NCI-H1694 (cell line): ENCODE measurements at regions not wholly inside any gene's neighbourhood (a gene's known extent, or its start where the extent isn't known, plus 50 kb on each side); places are given as distances from the start of the nearest gene placed in this dataset.
A peak's percentile ranks its signal among the peaks of the same experiment; 100 is the strongest.

ENCODE experiments used
- DNase-seq: peaks from one replicate; lab custom pipeline; 2025; lab: John Stamatoyannopoulos, UW

DNA sequence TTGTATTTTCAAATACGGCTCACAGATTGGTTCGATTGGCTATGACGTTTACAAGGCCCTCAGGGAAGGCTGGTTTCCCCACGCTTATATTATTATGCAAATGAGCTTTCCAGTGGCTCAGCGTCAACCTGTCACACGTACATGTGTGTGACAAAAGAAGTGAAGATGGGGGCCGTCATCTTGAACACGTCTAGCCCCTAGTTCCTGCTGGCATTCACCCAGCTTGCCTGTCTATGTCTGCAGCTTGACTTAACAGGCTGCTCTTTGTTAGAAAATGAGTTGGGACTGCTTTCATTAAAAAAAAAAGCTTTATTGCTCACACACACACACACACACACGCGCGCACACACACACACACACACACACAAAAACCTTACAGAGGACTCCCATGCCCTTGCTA, 283.6 kb upstream of the CTSO start:
- DNase-seq = no peak

DNA sequence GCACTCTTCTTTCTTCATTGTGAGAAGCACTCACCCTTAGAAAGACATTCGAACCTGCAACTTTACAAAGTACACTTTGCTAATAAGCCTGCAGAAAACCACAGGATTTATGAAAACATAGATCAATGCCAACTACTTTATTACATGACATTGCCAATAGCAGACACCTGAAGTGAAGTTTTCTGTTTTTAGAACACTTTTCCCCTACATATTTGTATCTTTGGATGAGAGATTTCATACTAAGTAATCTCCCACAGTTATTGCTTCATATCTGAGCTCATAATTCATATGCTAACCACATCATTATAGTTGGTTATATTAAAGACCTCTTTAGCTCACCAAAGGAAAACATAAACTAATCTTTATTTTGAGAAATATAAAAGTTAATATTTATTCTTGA, 276.5 kb upstream of the CTSO start:
- no peak for DNase-seq

DNA sequence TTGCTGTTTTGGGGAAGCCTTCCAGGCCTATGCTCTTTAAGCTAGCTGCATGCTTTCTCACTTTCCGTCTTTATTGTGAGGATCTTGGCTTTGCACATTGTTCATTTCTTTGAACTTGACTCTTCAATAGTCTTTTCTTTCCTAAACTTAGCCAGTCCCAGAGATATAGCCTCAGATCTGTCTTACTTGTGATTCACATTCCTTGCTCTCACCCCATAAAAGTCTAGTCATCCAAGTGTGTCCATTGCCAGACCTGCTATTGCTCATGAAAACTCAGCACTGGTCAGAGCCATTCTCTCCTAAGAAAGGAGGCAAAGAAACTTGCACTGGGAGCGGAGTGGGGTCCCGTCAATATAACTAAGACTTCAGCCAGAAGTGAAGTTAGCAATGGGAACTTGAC, 275.0 kb upstream of the CTSO start:
- no peak for DNase-seq

DNA sequence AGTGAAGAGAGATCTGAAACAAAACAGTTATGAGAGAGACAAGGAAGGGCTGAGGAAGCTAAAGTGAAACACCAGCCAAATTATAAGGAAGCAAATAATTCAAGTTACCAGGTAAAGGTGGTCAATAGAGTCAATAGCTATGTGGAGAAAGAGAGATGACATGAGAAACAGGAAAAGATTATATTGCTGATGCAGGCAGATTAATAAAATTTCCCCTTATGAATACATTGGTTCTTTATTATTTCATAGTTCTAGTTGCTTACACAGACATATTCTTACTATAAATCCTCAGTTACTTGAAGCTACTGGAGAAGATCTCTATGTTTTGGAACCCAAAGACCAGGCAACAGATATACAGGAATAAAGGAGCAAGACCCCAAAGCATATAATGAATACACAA, 273.7 kb upstream of the CTSO start:
- no peak for DNase-seq

DNA sequence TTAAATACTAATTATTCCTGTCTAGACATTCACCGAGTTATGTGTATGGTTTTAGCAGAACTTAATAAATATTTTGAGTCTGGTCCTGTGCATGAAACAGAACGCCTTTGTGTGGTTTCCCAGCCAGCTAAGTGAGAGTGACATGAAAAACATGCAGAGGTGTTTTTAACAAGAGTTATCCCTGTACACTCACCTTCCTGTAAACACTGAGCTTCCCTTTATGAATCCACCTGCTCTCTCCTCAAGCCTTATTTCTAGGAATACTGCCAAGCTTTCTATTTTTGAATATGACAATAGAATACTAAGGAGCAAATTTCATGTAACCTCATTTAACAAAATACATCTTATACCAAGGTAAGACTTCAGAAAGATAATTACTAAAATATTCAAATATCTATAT, 270.3 kb upstream of the CTSO start:
- no peak for DNase-seq

DNA sequence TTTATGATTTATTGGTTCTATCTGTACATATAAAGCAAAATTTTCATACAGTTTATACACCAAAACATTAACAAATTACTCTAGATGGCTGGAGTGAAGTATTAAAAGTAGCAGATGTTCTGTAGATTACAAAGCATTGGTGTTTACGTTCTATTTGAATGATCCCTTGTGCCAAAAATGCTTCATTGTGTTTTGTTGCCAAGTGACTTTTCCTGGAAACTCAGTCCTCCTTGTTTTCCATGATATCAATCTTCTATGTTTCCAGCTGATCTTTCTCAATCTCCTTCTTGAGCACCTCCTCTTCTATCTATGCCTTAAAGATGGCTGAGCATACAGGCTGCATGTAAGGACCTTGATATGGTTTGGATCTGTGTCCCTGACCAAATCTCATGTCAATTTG, 263.6 kb upstream of the CTSO start:
- no peak for DNase-seq

DNA sequence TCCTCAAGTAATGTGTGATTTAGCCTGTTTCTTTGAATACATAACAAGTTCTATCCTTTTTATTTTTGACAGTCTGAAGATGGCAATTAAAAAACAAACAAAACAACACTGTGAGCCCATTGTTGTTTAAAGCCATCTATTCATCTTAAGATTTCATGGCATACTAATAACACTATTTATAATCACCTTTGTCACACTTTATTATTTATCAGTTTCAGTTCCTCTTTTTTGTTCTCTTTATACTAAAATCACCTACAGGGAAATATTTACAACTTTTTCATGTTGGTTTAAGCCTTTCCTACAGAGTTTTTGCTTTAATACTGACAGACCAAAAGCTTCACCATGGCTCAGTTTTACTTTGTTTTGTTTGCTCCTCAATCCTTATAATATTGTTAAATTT, 247.4 kb upstream of the CTSO start:
- DNase-seq = no peak

DNA sequence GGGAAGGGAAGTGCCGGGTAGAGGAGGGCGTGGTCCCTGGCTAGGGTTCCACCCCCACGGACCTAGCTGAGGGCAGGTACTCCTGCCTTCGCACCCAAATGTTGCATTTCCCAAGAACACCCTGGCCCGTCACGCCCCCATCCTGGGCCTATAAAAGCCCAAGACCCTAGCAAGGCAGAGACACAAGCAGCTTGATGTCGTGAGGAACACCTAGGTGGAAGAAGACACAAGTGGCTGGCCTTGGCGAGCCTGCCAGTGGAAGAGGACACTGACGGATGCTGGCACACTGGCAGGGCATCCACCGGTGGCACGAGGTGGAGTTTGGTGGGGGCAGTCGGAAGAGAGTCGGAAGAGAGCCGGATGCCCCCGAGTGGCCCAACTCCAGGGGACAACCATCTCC, 244.8 kb upstream of the CTSO start:
- DNase-seq = no peak

DNA sequence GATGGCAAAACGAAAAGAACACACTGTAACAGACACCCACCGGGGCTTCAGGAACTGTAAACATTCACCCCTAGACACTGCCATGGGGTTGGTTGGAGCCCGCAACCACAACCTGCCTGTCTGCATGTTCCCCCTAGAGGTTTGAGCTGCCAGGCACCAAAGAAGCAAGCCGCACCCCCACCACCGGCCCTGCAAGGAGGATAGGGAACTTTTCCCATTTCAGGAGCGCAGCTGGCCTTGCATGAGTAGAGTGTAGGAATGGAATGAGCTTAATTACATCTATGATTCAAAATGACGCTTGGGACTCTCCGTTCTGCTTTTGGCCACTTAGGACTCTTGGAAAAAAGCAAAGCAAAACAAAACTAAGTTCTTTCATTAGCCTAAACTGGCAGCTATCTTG, 243.6 kb upstream of the CTSO start:
- no peak for DNase-seq

DNA sequence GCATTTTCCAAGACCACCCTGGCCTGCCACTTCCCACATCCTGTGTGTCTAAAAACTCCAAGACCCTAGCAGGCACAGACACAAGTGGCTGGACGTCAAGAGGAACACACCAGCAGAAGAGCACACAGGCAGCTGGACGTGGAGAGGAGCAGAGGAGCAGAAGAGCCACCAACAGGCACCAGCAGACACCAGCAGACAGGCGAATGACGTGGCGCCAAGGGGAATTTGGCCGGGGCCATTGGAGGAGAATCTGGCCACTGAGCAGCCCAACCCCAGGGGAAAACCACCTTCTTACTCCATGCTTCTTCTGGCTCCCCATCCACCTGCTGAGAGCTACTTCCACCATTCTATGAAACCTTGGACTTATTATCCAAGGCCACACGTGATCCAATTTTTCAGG, 243.1 kb upstream of the CTSO start:
- DNase-seq = no peak

DNA sequence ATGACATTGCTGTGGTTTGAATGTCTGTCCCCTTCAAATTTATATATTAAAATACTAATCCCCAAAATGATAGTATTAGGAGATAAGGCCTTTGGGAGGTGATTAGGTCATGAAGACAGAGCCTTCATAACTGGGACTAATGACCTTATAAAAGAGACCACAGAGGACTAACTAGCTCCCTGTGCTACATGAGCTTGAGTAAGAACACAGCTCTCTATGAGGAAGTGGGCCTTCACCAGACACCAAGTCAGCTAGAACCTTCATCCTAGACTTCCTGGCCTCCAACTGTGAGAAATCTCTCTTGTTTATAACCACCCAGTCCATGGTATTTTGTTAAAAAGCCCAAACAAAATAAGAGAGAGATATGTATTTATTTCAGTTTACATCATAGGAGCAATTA, 242.2 kb upstream of the CTSO start:
- DNase-seq = no peak

DNA sequence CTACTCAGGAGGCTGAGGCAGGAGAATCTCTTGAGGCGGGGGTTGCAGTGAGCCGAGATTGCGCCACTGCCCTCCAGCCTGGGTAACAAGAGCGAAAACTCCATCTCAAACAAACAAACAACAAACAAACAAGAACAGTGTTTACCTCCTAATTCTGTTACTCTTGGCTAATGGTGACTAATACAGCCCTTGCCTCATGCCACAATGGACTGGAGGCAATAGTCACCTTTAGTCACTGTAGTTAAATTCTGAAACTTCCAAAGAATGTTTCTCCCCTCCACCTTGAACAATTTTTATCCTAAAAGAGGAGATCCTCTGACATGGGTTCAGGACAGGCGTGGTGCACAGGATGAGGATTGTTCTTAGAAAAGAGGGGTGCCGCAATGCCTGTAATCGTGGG, 241.2 kb upstream of the CTSO start:
- no peak for DNase-seq

DNA sequence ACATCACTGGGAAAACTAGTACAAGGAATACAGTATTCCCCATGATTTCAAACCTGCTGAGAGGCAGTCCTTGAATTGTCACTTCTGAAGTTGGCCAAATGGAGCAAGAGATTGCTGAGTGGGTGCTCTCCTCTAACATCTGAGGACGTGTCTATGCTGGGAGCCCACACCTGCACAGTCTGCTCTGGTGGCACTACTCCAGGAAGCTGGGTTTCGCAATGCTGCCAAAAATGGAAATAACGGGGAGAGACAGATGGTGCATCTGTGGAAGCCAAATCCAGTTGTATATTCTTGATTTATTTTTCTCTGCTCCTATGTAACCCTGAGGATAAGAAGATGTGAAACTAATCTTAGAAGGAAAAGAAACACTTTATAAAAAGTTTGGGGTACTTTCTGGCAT, 240.1 kb upstream of the CTSO start:
- DNase-seq = peak; percentile 65

DNA sequence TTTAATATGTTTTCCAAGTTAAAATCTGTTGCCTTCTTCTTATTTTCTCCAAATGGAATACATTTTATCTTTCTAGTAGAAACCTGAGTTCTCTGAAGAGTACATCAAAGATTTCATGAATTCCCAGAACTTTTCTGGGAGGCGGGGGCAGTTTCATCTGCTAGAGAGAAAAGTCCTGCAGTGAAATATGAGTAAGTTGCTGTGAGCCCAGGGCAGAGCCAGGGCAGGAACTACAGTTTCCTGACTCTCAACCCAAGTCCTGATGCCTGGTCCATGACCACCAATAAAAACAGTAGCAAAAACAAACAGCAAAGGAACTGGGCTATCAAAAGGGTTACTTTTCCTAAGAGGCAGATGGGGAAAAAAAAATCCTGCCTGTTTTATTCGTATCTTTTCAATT, 239.4 kb upstream of the CTSO start:
- DNase-seq = no peak

DNA sequence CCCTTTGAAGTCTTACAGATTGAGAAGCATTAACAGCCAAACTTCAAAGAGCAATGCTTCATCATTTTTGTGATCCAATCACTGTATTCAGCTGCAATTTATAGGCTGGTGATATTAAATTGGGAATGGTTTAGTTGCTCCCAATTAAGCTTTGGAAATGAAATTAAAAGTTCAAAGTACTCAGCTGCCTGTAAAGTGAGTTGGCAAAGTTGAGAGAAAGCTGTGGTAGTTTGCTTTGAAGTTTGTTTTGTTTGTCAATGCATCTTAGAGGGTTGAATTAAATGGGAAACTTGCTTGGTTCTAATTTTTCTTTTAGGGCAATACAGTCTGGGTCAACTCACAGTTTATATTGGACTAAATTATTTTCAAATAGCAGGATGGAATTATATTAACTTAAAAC, 238.4 kb upstream of the CTSO start:
- DNase-seq = no peak

DNA sequence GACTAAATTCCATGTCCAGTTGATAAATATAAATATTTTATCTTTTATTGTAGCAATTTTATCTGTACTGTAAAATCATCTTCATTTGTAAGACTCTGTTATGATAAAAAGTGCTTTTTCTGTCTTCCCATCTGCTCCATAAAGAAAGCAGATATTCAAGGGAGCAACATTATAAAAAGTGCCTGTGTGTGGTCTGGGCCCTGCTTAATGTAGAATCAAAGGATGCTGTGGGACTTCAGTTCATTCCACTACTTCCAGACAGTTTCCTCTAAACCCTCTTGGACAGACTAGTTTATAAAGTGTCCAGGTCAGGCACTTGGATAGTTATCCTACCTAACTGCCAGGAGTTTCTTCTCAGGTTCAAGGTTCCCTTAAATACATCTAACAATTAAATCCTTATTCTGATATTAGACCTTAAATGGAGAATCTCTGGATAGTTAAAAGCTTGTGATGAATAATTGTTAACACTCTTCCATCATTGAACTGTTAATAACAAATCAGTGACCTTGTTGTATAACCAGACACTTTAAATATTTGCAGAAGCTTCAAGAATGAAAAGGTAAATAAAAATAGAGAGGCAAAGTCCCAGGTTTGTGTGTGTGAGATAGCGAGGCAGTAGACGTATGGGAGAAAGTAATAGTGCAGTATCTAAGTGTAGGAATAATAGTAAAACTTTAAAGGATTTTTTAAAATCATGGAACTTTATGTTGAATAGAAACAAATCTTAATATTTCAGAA, 237.5 kb upstream of the CTSO start:
- no peak for DNase-seq

DNA sequence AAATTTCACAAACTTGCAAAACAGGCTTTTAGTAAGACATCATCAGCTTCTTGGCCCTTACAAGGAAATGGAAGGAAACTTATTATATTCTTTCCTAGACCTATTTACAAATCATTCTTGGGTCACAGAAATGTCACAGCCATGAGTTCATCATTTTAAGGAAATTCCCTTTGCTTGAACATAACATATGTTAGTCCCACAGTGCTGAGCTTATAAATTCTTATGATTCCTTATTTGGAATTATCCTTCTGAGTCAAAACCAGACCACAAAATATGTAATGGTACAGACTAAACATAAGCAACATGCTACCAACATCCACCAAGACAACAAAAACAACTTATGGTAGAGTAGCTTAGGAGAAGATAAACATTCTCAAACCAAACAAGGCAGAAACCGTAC, 236.9 kb upstream of the CTSO start:
- no peak for DNase-seq

DNA sequence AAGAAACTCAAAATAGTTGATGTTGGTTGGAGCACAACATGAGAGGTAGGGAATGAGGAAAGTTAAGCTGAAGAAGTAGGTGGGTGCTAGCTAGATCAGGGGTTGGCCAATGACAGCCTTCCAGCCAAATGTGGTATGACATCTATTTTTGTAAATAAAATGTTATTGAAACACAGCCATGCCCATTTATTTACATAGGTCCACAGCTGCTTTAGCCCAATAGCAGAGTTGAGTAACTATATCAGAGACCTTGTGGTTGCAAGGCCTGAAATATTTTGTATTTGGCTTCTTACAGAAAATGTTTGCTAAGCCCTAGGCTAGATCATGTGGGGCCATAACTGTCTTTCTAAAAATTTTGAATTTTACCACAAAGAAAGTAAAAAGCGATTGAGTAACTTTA, 234.9 kb upstream of the CTSO start:
- DNase-seq = no peak

DNA sequence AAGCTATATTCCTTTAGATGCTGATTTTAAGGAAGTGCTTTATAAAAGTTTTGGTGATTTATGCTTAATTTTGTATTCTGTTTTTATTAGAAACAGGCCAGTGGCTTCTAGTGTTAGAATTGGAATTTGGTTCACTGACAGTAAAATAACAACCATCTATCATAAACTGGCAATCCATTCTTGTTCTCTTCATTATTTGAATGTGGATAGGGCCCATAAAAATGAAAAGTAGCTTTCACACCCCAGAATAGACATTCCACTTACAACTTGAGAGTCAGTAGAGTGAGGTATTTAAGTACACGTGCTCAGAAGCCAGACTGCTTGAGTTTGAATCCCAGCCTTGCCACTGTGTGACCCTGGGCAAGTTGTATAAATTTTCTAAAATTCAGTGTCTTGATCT, 232.4 kb upstream of the CTSO start:
- no peak for DNase-seq

DNA sequence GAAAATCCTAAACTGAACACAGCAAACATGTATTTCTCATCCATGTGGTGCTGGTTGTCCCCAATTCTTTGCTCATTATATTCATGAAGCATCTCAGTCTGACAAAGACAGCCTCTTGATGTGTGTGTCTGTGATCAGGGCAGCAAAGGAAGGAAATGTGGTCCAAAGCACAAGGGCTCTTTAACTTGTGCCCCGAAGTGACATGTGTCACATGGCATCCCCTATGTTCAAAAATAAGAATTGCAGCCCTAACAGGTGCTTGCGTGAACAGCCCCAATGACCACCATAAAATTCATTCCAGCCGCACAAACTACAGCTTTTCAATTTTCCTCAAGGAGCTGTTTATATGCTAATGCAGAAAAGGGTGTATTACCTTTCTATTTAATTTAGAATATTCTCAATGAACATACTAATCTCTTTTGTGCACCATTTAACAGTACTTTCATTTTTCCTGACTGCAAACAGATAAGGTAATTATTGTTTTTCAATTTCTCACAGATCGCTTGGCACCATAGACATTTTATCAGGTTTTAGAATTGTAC, 231.9 kb upstream of the CTSO start:
- no peak for DNase-seq

DNA sequence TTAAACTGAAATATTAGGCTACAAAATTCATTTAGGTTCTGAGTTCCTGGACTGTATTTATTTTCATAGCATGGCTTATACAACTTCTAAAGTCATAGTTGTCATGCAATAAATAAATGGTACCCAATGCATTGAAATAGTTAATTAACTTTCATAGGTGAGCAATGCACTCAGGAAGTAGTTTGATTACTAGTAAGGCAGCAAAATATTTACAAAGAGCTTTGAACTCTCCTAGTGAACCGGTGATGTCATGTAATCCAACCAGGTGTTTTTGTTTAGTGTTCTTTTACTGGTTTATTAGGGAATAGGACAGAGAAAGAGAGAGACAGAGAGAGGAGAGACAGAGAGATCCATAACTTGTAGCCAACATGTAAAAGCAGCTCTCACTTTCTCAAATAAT, 228.6 kb upstream of the CTSO start:
- no peak for DNase-seq

DNA sequence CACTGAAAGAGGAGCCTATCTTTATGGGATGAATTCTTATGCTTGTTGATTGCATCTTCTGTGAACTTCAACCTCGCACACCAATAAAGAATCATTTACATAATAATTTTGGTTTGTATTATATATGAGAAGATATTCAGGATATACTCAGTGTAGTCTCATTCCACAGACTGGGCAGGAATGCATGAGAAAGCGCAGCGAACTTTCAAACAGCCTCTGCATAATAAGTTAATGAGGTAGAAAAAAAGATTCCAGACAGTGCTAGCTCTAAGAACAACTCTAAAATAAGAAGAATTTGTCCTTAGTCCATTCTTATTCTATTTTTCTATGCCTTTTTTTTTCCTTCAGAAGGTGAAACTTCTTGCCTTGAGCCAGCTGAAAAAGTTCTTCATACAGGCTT, 224.3 kb upstream of the CTSO start:
- no peak for DNase-seq

DNA sequence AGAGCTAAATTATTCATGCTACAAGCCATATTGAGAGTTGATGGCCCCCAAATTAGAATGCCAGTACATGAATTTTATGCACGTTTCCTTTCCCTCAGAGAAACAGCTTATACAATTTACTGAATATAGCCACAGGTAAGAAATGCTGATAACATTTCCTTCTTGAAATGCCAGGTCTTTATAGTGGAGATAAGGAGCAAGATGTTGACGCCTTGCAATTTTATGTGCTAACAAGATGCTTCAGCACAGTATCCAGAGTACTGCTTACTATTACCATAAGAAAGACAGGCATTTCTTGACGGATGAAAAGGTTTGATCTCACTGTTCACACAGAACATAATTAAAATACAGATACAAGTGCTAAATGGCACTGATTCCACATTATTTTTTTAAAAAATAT, 223.2 kb upstream of the CTSO start:
- DNase-seq = no peak

DNA sequence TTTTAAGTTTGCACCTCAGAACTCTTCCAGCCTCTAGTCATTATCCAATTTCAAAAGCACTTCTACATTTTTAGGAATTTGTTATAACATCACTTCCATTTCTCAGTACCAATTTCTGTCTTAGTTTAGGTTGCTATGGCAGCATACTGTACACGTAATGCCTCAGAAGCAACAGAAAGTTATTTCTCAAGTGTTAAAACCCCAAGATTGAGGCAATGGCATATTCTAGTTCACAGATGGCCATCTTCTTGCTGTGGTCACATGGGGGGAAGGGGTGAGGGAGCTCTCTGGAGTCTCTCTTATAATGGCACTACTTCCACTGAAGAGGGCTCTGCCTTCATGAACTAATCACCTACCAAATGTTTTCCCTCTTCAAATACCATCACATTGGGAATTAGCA, 220.3 kb upstream of the CTSO start:
- DNase-seq = no peak

DNA sequence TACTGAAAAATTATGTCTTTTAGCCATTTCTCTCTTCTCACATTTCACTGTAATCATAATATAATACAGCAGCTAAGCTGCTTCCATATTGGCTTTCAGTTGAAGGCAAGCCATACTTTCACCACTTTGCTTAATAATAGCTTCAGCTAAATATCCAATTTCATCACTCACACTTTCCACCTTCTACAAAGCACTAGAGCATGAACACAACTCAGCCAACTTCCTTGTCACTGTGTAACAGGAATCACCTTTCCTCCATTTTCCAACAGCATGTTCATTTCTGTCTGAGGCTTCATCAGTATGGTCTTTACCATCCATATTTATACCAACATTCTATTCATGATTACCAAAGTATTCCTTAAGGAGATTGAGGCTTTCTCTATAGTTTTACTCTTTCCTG, 219.8 kb upstream of the CTSO start:
- DNase-seq = no peak
